GM21619 (cell line): ENCODE measurements at regions not wholly inside any gene's neighbourhood (a gene's known extent, or its start where the extent isn't known, plus 50 kb on each side); places are given as distances from the start of the nearest gene placed in this dataset.

Experiments
- ATAC-seq: cut with Tn5 transposase; IDR thresholded peaks from one replicate; pipeline ENCODE4 v1.9.1; 2021; ENCODE audit not compliant: unreplicated experiment

DNA sequence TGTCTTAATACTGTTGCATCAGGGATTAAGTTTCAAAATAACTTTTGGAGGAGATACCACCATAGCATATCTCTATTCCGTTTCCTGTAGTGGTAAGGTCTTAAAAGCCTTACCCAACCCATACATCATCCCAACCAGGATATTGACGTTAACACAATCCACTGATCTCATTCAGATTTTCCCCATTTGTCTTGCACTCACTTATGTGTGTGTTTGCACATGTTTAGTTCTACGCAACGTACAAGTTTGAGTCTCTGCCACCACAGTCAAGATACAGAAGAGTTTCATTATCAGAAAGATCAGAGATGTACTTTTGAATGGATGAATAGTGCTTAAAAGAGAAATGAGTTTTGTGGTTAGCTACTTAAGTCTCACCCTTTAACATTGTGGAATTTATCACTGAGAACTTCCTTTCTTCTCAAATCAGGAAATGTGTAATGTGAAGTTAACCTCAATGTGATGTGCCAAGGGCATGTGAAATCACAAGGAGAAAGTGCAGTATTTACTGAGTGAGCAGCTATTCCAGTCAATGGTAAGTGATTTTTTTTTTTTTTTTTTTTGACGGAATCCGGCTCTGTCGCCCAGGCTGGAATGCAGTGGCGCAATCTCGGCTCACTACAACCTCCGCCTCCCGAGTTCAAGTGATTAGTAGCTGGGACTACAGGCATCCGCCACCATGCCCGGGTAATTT lies 69.2 kb upstream of the EPHA4 start:
- no peak for ATAC-seq

- no peak for ATAC-seq
Observed at GRCh38 chr2:221640686-221641085, 68.6 kb upstream of the EPHA4 start.

GRCh38 chr2:221637851-221638250 lies 65.7 kb upstream of the EPHA4 start:
- no peak for ATAC-seq

- ATAC-seq: no peak
Observed at GRCh38 chr2:221635949-221636348, 63.8 kb upstream of the EPHA4 start.

- no peak for ATAC-seq
Observed at GRCh38 chr2:221629468-221629867, 57.4 kb upstream of the EPHA4 start.

GRCh38 chr2:221624475-221624874 lies 52.4 kb upstream of the EPHA4 start:
- no peak for ATAC-seq
